K562 (cell line): ENCODE measurements at regions not wholly inside any gene's neighbourhood (a gene's known extent, or its start where the extent isn't known, plus 50 kb on each side); places are given as distances from the start of the nearest gene placed in this dataset.
A peak's percentile ranks its signal among the peaks of the same experiment; 100 is the strongest.

Experiments
- C11orf30 ChIP-seq: fragments of 450-650 bp; IDR thresholded peaks from 2 replicates; pipeline ENCODE4 v1.6.1; 2016; ENCODE audit warnings: low read depth, mild to moderate bottlenecking
- CBFA2T2 ChIP-seq: fragments of 450-650 bp; conservative IDR thresholded peaks from 2 replicates; pipeline ENCODE4 v1.6.1; 2017; ENCODE audit warnings: mild to moderate bottlenecking
- CCNT2 ChIP-seq: IDR thresholded peaks from 2 replicates; pipeline ENCODE4 v1.6.1; 2011; ENCODE audit warnings: borderline replicate concordance, low read depth, mild to moderate bottlenecking, moderate library complexity, mixed read lengths, low read length; ENCODE audit not compliant: insufficient read length; ENCODE audit errors: extremely low read depth
- CREM ChIP-seq: IDR thresholded peaks from 2 replicates; pipeline ENCODE4 v1.6.1; 2014; ENCODE audit warnings: antibody characterized with exemption, low read depth
- FOXK1 ChIP-seq: sonication (generic); formaldehyde crosslinking; IDR thresholded peaks from 2 replicates; pipeline ENCODE4 v1.8.0; 2022; ENCODE audit warnings: missing genetic modification reagents, mild to moderate bottlenecking, borderline replicate concordance
- JUN ChIP-seq, 2 experiments: sonication (generic) in 1 of 2; formaldehyde crosslinking in 1 of 2; IDR thresholded peaks; 2 replicates each; pipeline versions ENCODE4 v1.6.1 to v1.8.0; 2012 to 2022; ENCODE audit warnings: borderline replicate concordance in 2 of 2, mild to moderate bottlenecking in 2 of 2, improper control_type of control experiment in 1 of 2, low read depth in 1 of 2, low read length in 1 of 2, missing genetic modification reagents in 1 of 2
- MAFK ChIP-seq: IDR thresholded peaks from 2 replicates; pipeline ENCODE4 v1.6.1; 2011; ENCODE audit warnings: low read length, improper control_type of control experiment
- MCM7 ChIP-seq, 2 experiments: fragments of 450-650 bp; IDR thresholded peaks; 2 replicates each; pipeline ENCODE4 v1.6.1; 2016 to 2018
- NR2C2 ChIP-seq, 2 experiments: fragments of 200-800 bp in 1 of 2; sonication (Bioruptor generic) in 1 of 2; sonication (generic) in 1 of 2; formaldehyde crosslinking in 1 of 2; IDR thresholded peaks; 2 replicates each; pipeline versions ENCODE4 v1.6.1 to v1.8.0; 2016 to 2022; ENCODE audit warnings: mild to moderate bottlenecking in 1 of 2, missing compliant biosample characterization in 1 of 2, missing genetic modification characterization in 1 of 2, missing genetic modification reagents in 1 of 2
- RBBP5 ChIP-seq: fragments of 200-600 bp; sonication (generic); IDR thresholded peaks from 2 replicates; pipeline ENCODE4 v1.6.1; 2012; ENCODE audit warnings: borderline replicate concordance, mild to moderate bottlenecking, low read length, control low read depth, inconsistent platforms; ENCODE audit not compliant: insufficient read depth, poor library complexity, severe bottlenecking
- SIRT6 ChIP-seq: IDR thresholded peaks from one replicate; pipeline ENCODE4 v1.6.1; 2012; ENCODE audit warnings: low read depth, mild to moderate bottlenecking, control low read depth, inconsistent platforms, low read length, moderate library complexity
- STAT5A ChIP-seq: IDR thresholded peaks from 2 replicates; pipeline ENCODE4 v1.6.1; 2012; ENCODE audit warnings: low read length, inconsistent platforms, borderline replicate concordance
- TAF7 ChIP-seq: fragments of 450-650 bp; IDR thresholded peaks from 2 replicates; pipeline ENCODE4 v1.6.1; 2016; ENCODE audit warnings: missing genetic modification characterization, missing compliant biosample characterization
- TBL1XR1 ChIP-seq, 2 experiments: IDR thresholded peaks; 2 replicates each; pipeline ENCODE4 v1.6.1; 2012; ENCODE audit warnings: improper control_type of control experiment in 2 of 2, low read length in 2 of 2, mild to moderate bottlenecking in 1 of 2
- TEAD2 ChIP-seq: fragments of 450-650 bp; IDR thresholded peaks from 2 replicates; pipeline ENCODE4 v1.6.1; 2016; ENCODE audit warnings: missing genetic modification characterization, control low read depth, missing compliant biosample characterization
- ZNF12 ChIP-seq: sonication (generic); formaldehyde crosslinking; IDR thresholded peaks from 2 replicates; pipeline ENCODE4 v1.4.0; 2020; ENCODE audit warnings: mild to moderate bottlenecking, missing genetic modification reagents
- ZNF165 ChIP-seq: fragments of 250-450 bp; sonication (Bioruptor Pico); IDR thresholded peaks from 2 replicates; pipeline ENCODE4 v1.4.0; 2020; ENCODE audit warnings: borderline replicate concordance
- TF ChIP-seq, protein P1 (sequence below), 2 experiments: fragments of 450-650 bp in 1 of 2; sonication (generic) in 1 of 2; formaldehyde crosslinking in 1 of 2; IDR thresholded peaks; 2 replicates each; pipeline versions ENCODE4 v1.7.1 to v1.9.0; 2016 to 2022; ENCODE audit warnings: inconsistent platforms in 1 of 2, mild to moderate bottlenecking in 1 of 2, missing genetic modification reagents in 1 of 2

DNA sequence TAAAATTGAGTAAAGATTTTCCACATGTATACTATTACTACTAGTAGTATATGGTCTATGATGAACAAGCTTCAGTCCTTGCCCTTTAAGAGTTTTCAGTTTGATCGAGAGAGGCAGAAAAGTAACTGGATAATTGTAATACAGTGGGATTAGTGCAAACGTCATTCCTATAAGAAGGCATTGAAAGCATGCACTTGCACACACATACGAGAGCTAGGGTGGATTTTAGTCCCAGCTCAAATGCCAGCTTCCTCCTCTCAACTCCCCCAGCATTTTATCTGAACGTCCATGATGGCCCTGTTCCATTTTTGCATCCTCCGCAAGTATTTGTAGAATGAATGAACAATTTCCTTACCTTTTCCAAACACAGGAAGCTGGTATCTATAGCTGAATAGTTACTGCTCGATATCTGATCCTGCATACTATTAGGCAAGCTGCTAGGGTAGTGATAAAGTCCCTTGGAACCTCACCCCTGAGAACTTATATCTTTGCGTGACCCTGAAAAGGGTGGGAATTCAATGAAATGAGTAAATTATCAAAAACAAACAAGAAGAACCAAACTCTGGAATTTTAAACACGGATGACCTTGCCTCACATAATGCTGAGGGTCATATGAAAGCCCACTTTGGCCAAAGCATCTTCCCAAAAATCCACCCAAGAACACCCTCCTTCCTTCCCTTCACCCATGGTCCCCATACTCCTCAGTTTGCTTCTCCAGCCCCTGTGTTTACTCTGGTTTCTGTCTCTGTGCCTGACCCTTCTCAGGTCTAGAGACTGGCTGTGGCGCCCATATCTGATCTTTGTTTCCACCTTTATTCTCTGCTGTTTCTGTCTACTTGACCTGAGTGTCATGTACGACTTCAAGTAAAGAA lies 60.5 kb downstream of the TMEM100 start (continued):
- no peak for TF ChIP-seq MCM7 (IDR thresholded peaks at IDR 0.05)
- TF ChIP-seq, protein P1, sequence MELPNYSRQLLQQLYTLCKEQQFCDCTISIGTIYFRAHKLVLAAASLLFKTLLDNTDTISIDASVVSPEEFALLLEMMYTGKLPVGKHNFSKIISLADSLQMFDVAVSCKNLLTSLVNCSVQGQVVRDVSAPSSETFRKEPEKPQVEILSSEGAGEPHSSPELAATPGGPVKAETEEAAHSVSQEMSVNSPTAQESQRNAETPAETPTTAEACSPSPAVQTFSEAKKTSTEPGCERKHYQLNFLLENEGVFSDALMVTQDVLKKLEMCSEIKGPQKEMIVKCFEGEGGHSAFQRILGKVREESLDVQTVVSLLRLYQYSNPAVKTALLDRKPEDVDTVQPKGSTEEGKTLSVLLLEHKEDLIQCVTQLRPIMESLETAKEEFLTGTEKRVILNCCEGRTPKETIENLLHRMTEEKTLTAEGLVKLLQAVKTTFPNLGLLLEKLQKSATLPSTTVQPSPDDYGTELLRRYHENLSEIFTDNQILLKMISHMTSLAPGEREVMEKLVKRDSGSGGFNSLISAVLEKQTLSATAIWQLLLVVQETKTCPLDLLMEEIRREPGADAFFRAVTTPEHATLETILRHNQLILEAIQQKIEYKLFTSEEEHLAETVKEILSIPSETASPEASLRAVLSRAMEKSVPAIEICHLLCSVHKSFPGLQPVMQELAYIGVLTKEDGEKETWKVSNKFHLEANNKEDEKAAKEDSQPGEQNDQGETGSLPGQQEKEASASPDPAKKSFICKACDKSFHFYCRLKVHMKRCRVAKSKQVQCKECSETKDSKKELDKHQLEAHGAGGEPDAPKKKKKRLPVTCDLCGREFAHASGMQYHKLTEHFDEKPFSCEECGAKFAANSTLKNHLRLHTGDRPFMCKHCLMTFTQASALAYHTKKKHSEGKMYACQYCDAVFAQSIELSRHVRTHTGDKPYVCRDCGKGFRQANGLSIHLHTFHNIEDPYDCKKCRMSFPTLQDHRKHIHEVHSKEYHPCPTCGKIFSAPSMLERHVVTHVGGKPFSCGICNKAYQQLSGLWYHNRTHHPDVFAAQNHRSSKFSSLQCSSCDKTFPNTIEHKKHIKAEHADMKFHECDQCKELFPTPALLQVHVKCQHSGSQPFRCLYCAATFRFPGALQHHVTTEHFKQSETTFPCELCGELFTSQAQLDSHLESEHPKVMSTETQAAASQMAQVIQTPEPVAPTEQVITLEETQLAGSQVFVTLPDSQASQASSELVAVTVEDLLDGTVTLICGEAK (IDR thresholded peaks at IDR 0.05): no peak
- TF ChIP-seq, protein P1 (CRISPR knock-in tag; IDR thresholded peaks at IDR 0.05): no peak
- no peak for TF ChIP-seq FOXK1 (CRISPR knock-in tag)
- no peak for TF ChIP-seq TAF7
- TF ChIP-seq CBFA2T2: peak; percentile 56
- TF ChIP-seq JUN (IDR thresholded peaks at IDR 0.05; ENCODE audit: borderline replicate concordance, low read depth, low read length): no peak
- no peak for TF ChIP-seq JUN (CRISPR knock-in tag; IDR thresholded peaks at IDR 0.05; ENCODE audit: borderline replicate concordance)
- TF ChIP-seq STAT5A: no peak
- TF ChIP-seq RBBP5: no peak
- peak; percentile 68 for TF ChIP-seq CCNT2
- TF ChIP-seq ZNF165 (CRISPR knock-in tag): no peak
- no peak for TF ChIP-seq SIRT6
- TF ChIP-seq ZNF12 (CRISPR knock-in tag): no peak
- no peak for TF ChIP-seq MAFK
- TF ChIP-seq TEAD2 (tag): no peak
- TF ChIP-seq TBL1XR1 (IDR thresholded peaks at IDR 0.05; ENCODE audit: low read length in 2 of 2): peak in 1 of 2 experiments; percentile 7; a peak in 1 of 4 replicates
- no peak for TF ChIP-seq NR2C2 (CRISPR knock-in tag; IDR thresholded peaks at IDR 0.05)
- TF ChIP-seq NR2C2 (tag; IDR thresholded peaks at IDR 0.05): peak; percentile 64
- TF ChIP-seq CREM: 0 out of 2 replicates have a peak, but pooled peaks have one; percentile 28
- peak; percentile 18; the same call in 1 of the 2 replicates for TF ChIP-seq C11orf30
